H1 (cell line): ENCODE measurements at regions not wholly inside any gene's neighbourhood (a gene's known extent, or its start where the extent isn't known, plus 50 kb on each side); places are given as distances from the start of the nearest gene placed in this dataset.

Source experiments
- MAFK ChIP-seq: IDR thresholded peaks from 2 replicates; pipeline ENCODE4 v1.6.1; 2012; ENCODE audit warnings: low read depth, mild to moderate bottlenecking, improper control_type of control experiment, low read length
- RAD21 ChIP-seq, 2 experiments: IDR thresholded peaks in 1 of 2; conservative IDR thresholded peaks in 1 of 2; 2 replicates each; pipeline ENCODE4 v1.6.1; 2011; ENCODE audit warnings: low read depth in 2 of 2, low read length in 2 of 2, improper control_type of control experiment in 1 of 2, inconsistent platforms in 1 of 2, mild to moderate bottlenecking in 1 of 2, moderate library complexity in 1 of 2
- TF ChIP-seq, protein P1 (sequence below): IDR thresholded peaks from 2 replicates; pipeline ENCODE4 v1.6.1; 2011; ENCODE audit warnings: low read depth, mild to moderate bottlenecking, low read length; ENCODE audit not compliant: insufficient read depth

DNA sequence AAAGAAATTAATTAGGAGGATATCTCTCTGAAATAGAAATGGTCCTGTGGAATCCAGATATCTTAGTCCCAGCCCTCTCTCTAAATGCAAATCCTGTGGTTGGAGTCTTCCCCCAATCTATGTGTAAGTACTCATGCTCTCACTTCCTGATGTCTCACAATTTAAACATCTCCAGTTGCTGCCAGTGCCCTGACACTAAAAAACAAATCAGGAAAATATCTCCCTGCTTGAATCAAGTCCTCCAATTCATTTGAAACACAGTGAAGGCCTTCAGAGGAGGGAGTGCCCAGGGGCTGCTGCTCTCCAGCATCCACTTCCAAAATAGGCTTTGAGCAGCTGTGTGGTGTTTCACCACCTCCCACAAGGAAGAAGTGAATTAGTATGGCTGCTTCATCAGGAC, 413.8 kb downstream of the RAD51AP2 start (continued):
- TF ChIP-seq MAFK, result no peak
- TF ChIP-seq RAD21 (IDR thresholded peaks at IDR 0.05 in 1 of 2, conservative IDR thresholded peaks at IDR 0.05 in 1 of 2; ENCODE audit: low read depth in 2 of 2, low read length in 2 of 2), result no peak
- TF ChIP-seq, protein P1, sequence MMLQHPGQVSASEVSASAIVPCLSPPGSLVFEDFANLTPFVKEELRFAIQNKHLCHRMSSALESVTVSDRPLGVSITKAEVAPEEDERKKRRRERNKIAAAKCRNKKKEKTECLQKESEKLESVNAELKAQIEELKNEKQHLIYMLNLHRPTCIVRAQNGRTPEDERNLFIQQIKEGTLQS, result no peak
